ENCODE measurements at regions not wholly inside any gene's neighbourhood (a gene's known extent, or its start where the extent isn't known, plus 50 kb on each side); places are given as distances from the start of the nearest gene placed in this dataset.

GRCh38 chr2:44098891-44099290, 69.8 kb upstream of the PPM1B start:
- H3K9ac ChIP-seq (ENCODE audit: low read length), result no peak overlapping the region
- H3K36me3 ChIP-seq (ENCODE audit: control insufficient read depth, insufficient read depth, low read length), result no peaks in the 10 kb centered on the region
- H3K79me2 ChIP-seq (ENCODE audit: control insufficient read depth, insufficient read depth, low read length), result no peaks in the 10 kb centered on the region
- no peak overlapping the region for H3K4me2 ChIP-seq (ENCODE audit: low read length)
- no peaks in the 10 kb centered on the region for H3K27me3 ChIP-seq (ENCODE audit: insufficient read depth, low read length, poor library complexity)
- no peaks in the 10 kb centered on the region for H3K4me1 ChIP-seq (ENCODE audit: control insufficient read depth, low read depth, low read length)
- H3K27ac ChIP-seq (ENCODE audit: low read depth, low read length), result no peak overlapping the region
- no peak overlapping the region for H4K8ac ChIP-seq (ENCODE audit: low read depth, low read length)
- DNase-seq, result no peak
- H3K79me1 ChIP-seq (ENCODE audit: low read length), result no peaks in the 10 kb centered on the region
- H3K56ac ChIP-seq (ENCODE audit: low read length), result no peak overlapping the region
- H2BK5ac ChIP-seq (ENCODE audit: low read length), result no peak overlapping the region
- H2BK15ac ChIP-seq (replicated peaks; ENCODE audit: low read depth), result no peak overlapping the region
- no peak overlapping the region for H3K4ac ChIP-seq (ENCODE audit: low read depth, low read length)
- no peak overlapping the region for H2AK5ac ChIP-seq (ENCODE audit: low read length)
- no peak overlapping the region for H3K23ac ChIP-seq (ENCODE audit: low read length)
- H3K18ac ChIP-seq (ENCODE audit: low read length), result no peak overlapping the region
- no peak overlapping the region for H3K4me3 ChIP-seq (ENCODE audit: low read length)
- no peak overlapping the region for H4K5ac ChIP-seq (ENCODE audit: low read length)
- no CpG with 5 or more reads among the region's 6 CpGs for WGBS (ENCODE audit: extremely low coverage, insufficient coverage, low lambda C conversion rate)
- no peak overlapping the region for H2BK120ac ChIP-seq (ENCODE audit: low read depth, low read length)

GRCh38 chr2:44100351-44100750, 68.3 kb upstream of the PPM1B start:
- DNase-seq, result no peak

GRCh38 chr2:44101246-44101645, 67.4 kb upstream of the PPM1B start:
- Histone ChIP-seq H2BK5ac (ENCODE audit: low read length) (no peak overlapping the region), H2BK120ac (ENCODE audit: low read depth, low read length) (no peak overlapping the region), H3K79me1 (ENCODE audit: low read length) (no peaks in the 10 kb centered on the region), H3K79me2 (ENCODE audit: control insufficient read depth, insufficient read depth, low read length) (no peaks in the 10 kb centered on the region), H3K4me2 (ENCODE audit: low read length) (no peak overlapping the region), H2AK5ac (ENCODE audit: low read length) (no peak overlapping the region), H3K27ac (ENCODE audit: low read depth, low read length) (no peak overlapping the region), H3K27me3 (ENCODE audit: insufficient read depth, low read length, poor library complexity) (no peaks in the 10 kb centered on the region), H4K8ac (ENCODE audit: low read depth, low read length) (no peak overlapping the region), H3K9ac (ENCODE audit: low read length) (no peak overlapping the region), H3K23ac (ENCODE audit: low read length) (no peak overlapping the region), H3K36me3 (ENCODE audit: control insufficient read depth, insufficient read depth, low read length) (no peaks in the 10 kb centered on the region), H4K5ac (ENCODE audit: low read length) (no peak overlapping the region), H3K18ac (ENCODE audit: low read length) (no peak overlapping the region), H3K4me3 (ENCODE audit: low read length) (no peak overlapping the region), H3K4me1 (ENCODE audit: control insufficient read depth, low read depth, low read length) (no peaks in the 10 kb centered on the region), H3K56ac (ENCODE audit: low read length) (no peak overlapping the region), H2BK15ac (replicated peaks; ENCODE audit: low read depth) (no peak overlapping the region), H3K4ac (ENCODE audit: low read depth, low read length) (no peak overlapping the region)
- no peak for DNase-seq
- WGBS (ENCODE audit: extremely low coverage, insufficient coverage, low lambda C conversion rate), result no CpG with 5 or more reads among the region's 1 CpG

More at GRCh38 chr2:44100351-44100750, 68.3 kb upstream of the PPM1B start:
- H3K18ac ChIP-seq (ENCODE audit: low read length), result no peak overlapping the region
- H4K5ac ChIP-seq (ENCODE audit: low read length), result no peak overlapping the region
- H3K56ac ChIP-seq (ENCODE audit: low read length), result no peak overlapping the region
- H3K27me3 ChIP-seq (ENCODE audit: insufficient read depth, low read length, poor library complexity), result no peaks in the 10 kb centered on the region
- no peaks in the 10 kb centered on the region for H3K79me2 ChIP-seq (ENCODE audit: control insufficient read depth, insufficient read depth, low read length)
- no peak overlapping the region for H3K23ac ChIP-seq (ENCODE audit: low read length)
- no peaks in the 10 kb centered on the region for H3K4me1 ChIP-seq (ENCODE audit: control insufficient read depth, low read depth, low read length)
- H3K79me1 ChIP-seq (ENCODE audit: low read length), result no peaks in the 10 kb centered on the region
- no peak overlapping the region for H2BK120ac ChIP-seq (ENCODE audit: low read depth, low read length)
- H3K4me3 ChIP-seq (ENCODE audit: low read length), result no peak overlapping the region
- no peaks in the 10 kb centered on the region for H3K36me3 ChIP-seq (ENCODE audit: control insufficient read depth, insufficient read depth, low read length)
- H3K4ac ChIP-seq (ENCODE audit: low read depth, low read length), result no peak overlapping the region
- no peak overlapping the region for H2BK15ac ChIP-seq (replicated peaks; ENCODE audit: low read depth)
- H3K4me2 ChIP-seq (ENCODE audit: low read length), result no peak overlapping the region
- H2AK5ac ChIP-seq (ENCODE audit: low read length), result no peak overlapping the region
- no CpG with 5 or more reads among the region's 3 CpGs for WGBS (ENCODE audit: extremely low coverage, insufficient coverage, low lambda C conversion rate)
- no peak overlapping the region for H3K27ac ChIP-seq (ENCODE audit: low read depth, low read length)
- H4K8ac ChIP-seq (ENCODE audit: low read depth, low read length), result no peak overlapping the region
- H3K9ac ChIP-seq (ENCODE audit: low read length), result no peak overlapping the region
- H2BK5ac ChIP-seq (ENCODE audit: low read length), result no peak overlapping the region

- no peak overlapping the region for H3K4ac ChIP-seq (ENCODE audit: low read depth, low read length)
- no peaks in the 10 kb centered on the region for H3K79me1 ChIP-seq (ENCODE audit: low read length)
- no peak overlapping the region for H3K27ac ChIP-seq (ENCODE audit: low read depth, low read length)
- H2AK5ac ChIP-seq (ENCODE audit: low read length), result no peak overlapping the region
- H2BK5ac ChIP-seq (ENCODE audit: low read length), result no peak overlapping the region
- H3K56ac ChIP-seq (ENCODE audit: low read length), result no peak overlapping the region
- H3K4me3 ChIP-seq (ENCODE audit: low read length), result no peak overlapping the region
- no CpG with 5 or more reads among the region's 8 CpGs for WGBS (ENCODE audit: extremely low coverage, insufficient coverage, low lambda C conversion rate)
- DNase-seq, result no peak
- no peaks in the 10 kb centered on the region for H3K79me2 ChIP-seq (ENCODE audit: control insufficient read depth, insufficient read depth, low read length)
- H3K18ac ChIP-seq (ENCODE audit: low read length), result no peak overlapping the region
- H3K36me3 ChIP-seq (ENCODE audit: control insufficient read depth, insufficient read depth, low read length), result no peaks in the 10 kb centered on the region
- no peaks in the 10 kb centered on the region for H3K27me3 ChIP-seq (ENCODE audit: insufficient read depth, low read length, poor library complexity)
- H3K4me1 ChIP-seq (ENCODE audit: control insufficient read depth, low read depth, low read length), result no peaks in the 10 kb centered on the region
- no peak overlapping the region for H4K8ac ChIP-seq (ENCODE audit: low read depth, low read length)
- H2BK15ac ChIP-seq (replicated peaks; ENCODE audit: low read depth), result no peak overlapping the region
- H2BK120ac ChIP-seq (ENCODE audit: low read depth, low read length), result no peak overlapping the region
- no peak overlapping the region for H4K5ac ChIP-seq (ENCODE audit: low read length)
- no peak overlapping the region for H3K9ac ChIP-seq (ENCODE audit: low read length)
- no peak overlapping the region for H3K23ac ChIP-seq (ENCODE audit: low read length)
- no peak overlapping the region for H3K4me2 ChIP-seq (ENCODE audit: low read length)
These were observed 65.7 kb upstream of the PPM1B start for GRCh38 chr2:44102790-44103562.

GRCh38 chr2:44103639-44104038, 65.0 kb upstream of the PPM1B start:
- DNase-seq, result no peak
- Histone ChIP-seq H3K79me2 (ENCODE audit: control insufficient read depth, insufficient read depth, low read length) (no peaks in the 10 kb centered on the region), H3K4me2 (ENCODE audit: low read length) (no peak overlapping the region), H3K9ac (ENCODE audit: low read length) (no peak overlapping the region), H2BK120ac (ENCODE audit: low read depth, low read length) (no peak overlapping the region), H4K5ac (ENCODE audit: low read length) (no peak overlapping the region), H3K4ac (ENCODE audit: low read depth, low read length) (no peak overlapping the region), H3K18ac (ENCODE audit: low read length) (no peak overlapping the region), H2BK15ac (replicated peaks; ENCODE audit: low read depth) (no peak overlapping the region), H3K27me3 (ENCODE audit: insufficient read depth, low read length, poor library complexity) (no peaks in the 10 kb centered on the region), H3K23ac (ENCODE audit: low read length) (no peak overlapping the region), H3K56ac (ENCODE audit: low read length) (no peak overlapping the region), H3K27ac (ENCODE audit: low read depth, low read length) (no peak overlapping the region), H3K4me1 (ENCODE audit: control insufficient read depth, low read depth, low read length) (no peaks in the 10 kb centered on the region), H3K4me3 (ENCODE audit: low read length) (no peak overlapping the region), H2BK5ac (ENCODE audit: low read length) (no peak overlapping the region), H3K36me3 (ENCODE audit: control insufficient read depth, insufficient read depth, low read length) (no peaks in the 10 kb centered on the region), H2AK5ac (ENCODE audit: low read length) (no peak overlapping the region), H4K8ac (ENCODE audit: low read depth, low read length) (no peak overlapping the region), H3K79me1 (ENCODE audit: low read length) (no peaks in the 10 kb centered on the region)
- no CpG with 5 or more reads among the region's 6 CpGs for WGBS (ENCODE audit: extremely low coverage, insufficient coverage, low lambda C conversion rate)

- Histone ChIP-seq H3K36me3 (ENCODE audit: control insufficient read depth, insufficient read depth, low read length) (no peaks in the 10 kb centered on the region), H3K27me3 (ENCODE audit: insufficient read depth, low read length, poor library complexity) (no peaks in the 10 kb centered on the region), H3K56ac (ENCODE audit: low read length) (no peak overlapping the region), H3K18ac (ENCODE audit: low read length) (no peak overlapping the region), H3K79me1 (ENCODE audit: low read length) (no peaks in the 10 kb centered on the region), H2AK5ac (ENCODE audit: low read length) (no peak overlapping the region), H3K27ac (ENCODE audit: low read depth, low read length) (no peak overlapping the region), H3K4ac (ENCODE audit: low read depth, low read length) (no peak overlapping the region), H3K23ac (ENCODE audit: low read length) (no peak overlapping the region), H2BK120ac (ENCODE audit: low read depth, low read length) (no peak overlapping the region), H3K4me1 (ENCODE audit: control insufficient read depth, low read depth, low read length) (no peaks in the 10 kb centered on the region), H3K4me2 (ENCODE audit: low read length) (no peak overlapping the region), H4K8ac (ENCODE audit: low read depth, low read length) (no peak overlapping the region), H2BK5ac (ENCODE audit: low read length) (no peak overlapping the region), H3K4me3 (ENCODE audit: low read length) (no peak overlapping the region), H2BK15ac (replicated peaks; ENCODE audit: low read depth) (no peak overlapping the region), H3K79me2 (ENCODE audit: control insufficient read depth, insufficient read depth, low read length) (no peaks in the 10 kb centered on the region), H4K5ac (ENCODE audit: low read length) (no peak overlapping the region), H3K9ac (ENCODE audit: low read length) (no peak overlapping the region)
- WGBS (ENCODE audit: extremely low coverage, insufficient coverage, low lambda C conversion rate), result no CpG with 5 or more reads among the region's 1 CpG
- DNase-seq, result no peak
These were observed 63.8 kb upstream of the PPM1B start for GRCh38 chr2:44104855-44105271.

Measured in mesendoderm (in vitro differentiated cells).